Common myeloid progenitor, CD34-positive (primary cell): ENCODE measurements at regions not wholly inside any gene's neighbourhood (a gene's known extent, or its start where the extent isn't known, plus 50 kb on each side); places are given as distances from the start of the nearest gene placed in this dataset.

Source experiments
- CTCF ChIA-PET: fragments of 350-600 bp; sonication (Branson Sonifier 250); formaldehyde crosslinking; loops from one replicate; lab custom pipeline; 2021; ENCODE audit warnings: antibody characterized with exemption; lab: Charles Lee
- POLR2A ChIA-PET: fragments of 350-600 bp; sonication (Branson Sonifier 250); formaldehyde crosslinking; loops from one replicate; lab custom pipeline; 2021; ENCODE audit warnings: antibody characterized with exemption; lab: Charles Lee
- DNase-seq, 3 donors: peaks; one replicate each; pipeline versions ENCODE4 v3.0.0 to v3.0.0-alpha.2; 2013
- H3K27ac ChIP-seq, 2 experiments: 1 replicate in 1 of 2; 2 replicates in 1 of 2; pipeline ENCODE4 v1.7.0; 2013; ENCODE audit warnings: inconsistent platforms in 2 of 2, low read length in 2 of 2, mild to moderate bottlenecking in 2 of 2, low read depth in 1 of 2, moderate library complexity in 1 of 2; ENCODE audit not compliant: severe bottlenecking in 2 of 2, insufficient read depth in 1 of 2, poor library complexity in 1 of 2
- H3K27me3 ChIP-seq, 5 experiments: replicated peaks in 2 of 5; 1 replicate in 3 of 5; 2 replicates in 2 of 5; pipeline versions ENCODE4 v1.6.1 to v1.7.0; 2013; ENCODE audit warnings: low read length in 4 of 5, mild to moderate bottlenecking in 2 of 5, moderate library complexity in 2 of 5, inconsistent platforms in 1 of 5; ENCODE audit not compliant: insufficient read depth in 5 of 5, control insufficient read depth in 4 of 5
- H3K36me3 ChIP-seq, 4 experiments: 1 replicate in 2 of 4; 2 replicates in 2 of 4; pipeline versions ENCODE4 v1.6.1 to v1.7.0; 2013; ENCODE audit warnings: low read length in 3 of 4, control low read depth in 1 of 4, mild to moderate bottlenecking in 1 of 4; ENCODE audit not compliant: control insufficient read depth in 4 of 4, insufficient read depth in 4 of 4
- H3K4me1 ChIP-seq, 4 experiments: 1 replicate in 3 of 4; 2 replicates in 1 of 4; pipeline versions ENCODE4 v1.6.1 to v1.7.1; 2013; ENCODE audit warnings: low read length in 3 of 4, mild to moderate bottlenecking in 3 of 4, control low read depth in 1 of 4, inconsistent platforms in 1 of 4, moderate library complexity in 1 of 4; ENCODE audit not compliant: control insufficient read depth in 4 of 4, insufficient read depth in 4 of 4; ENCODE audit errors: control extremely low read depth in 1 of 4
- H3K4me3 ChIP-seq, 7 experiments: 1 replicate in 4 of 7; 2 replicates in 3 of 7; pipeline versions ENCODE4 v1.5.1 to v1.7.0; 2013; ENCODE audit warnings: mild to moderate bottlenecking in 7 of 7, low read length in 6 of 7, moderate library complexity in 6 of 7, inconsistent platforms in 2 of 7, low read depth in 2 of 7, control low read depth in 1 of 7; ENCODE audit not compliant: insufficient read depth in 4 of 7, control insufficient read depth in 1 of 7; ENCODE audit errors: extremely low read depth in 1 of 7
- H3K9me3 ChIP-seq, 5 experiments: 1 replicate in 4 of 5; 2 replicates in 1 of 5; pipeline versions ENCODE4 v1.6.1 to v1.7.1; 2013; ENCODE audit warnings: low read length in 4 of 5, mild to moderate bottlenecking in 2 of 5, inconsistent platforms in 1 of 5, low read depth in 1 of 5, moderate library complexity in 1 of 5; ENCODE audit not compliant: control insufficient read depth in 4 of 5, insufficient read depth in 2 of 5; ENCODE audit errors: control extremely low read depth in 1 of 5
- WGBS: methylation state at CpG from one replicate; pipeline ENCODE4 v1.1.5; 2013; ENCODE audit not compliant: insufficient coverage; 5-methylcytosine and 5-hydroxymethylcytosine counted together

- 98% methylated on average over 4 of the region's 6 CpGs for WGBS
- no peaks in the 10 kb centered on the region for H3K4me1 ChIP-seq
- ChIA-PET POLR2A (no interaction called here), CTCF (interaction anchor here (0.6 kb wide), 1 partner anchor 357 kb away, joined by 3 read pairs; no protein-coding TSS in a partner anchor)
- no peak overlapping the region for H3K27ac ChIP-seq
- H3K36me3 ChIP-seq, result no peaks in the 10 kb centered on the region
- peaks cover 0 to 7% (median 0%) of the 10 kb centered on the region in 5 experiments for H3K27me3 ChIP-seq
- peaks cover 0 to 4% (median 0%) of the 10 kb centered on the region in 5 experiments for H3K9me3 ChIP-seq
- DNase-seq, result no peak
- H3K4me3 ChIP-seq, result no peak overlapping the region
These were observed 476.0 kb upstream of the MKI67 start for GRCh38 chr10:128602183-128602582.

GRCh38 chr10:128604025-128604424 lies 477.8 kb upstream of the MKI67 start:
- ChIA-PET POLR2A (no interaction called here), CTCF (no interaction called here)
- no peaks in the 10 kb centered on the region for H3K36me3 ChIP-seq
- H3K27me3 ChIP-seq, result peaks cover 0 to 7% (median 0%) of the 10 kb centered on the region in 5 experiments
- 100% methylated on average over 10 of the region's 13 CpGs for WGBS
- no peak overlapping the region for H3K27ac ChIP-seq
- no peak for DNase-seq
- peaks cover 0 to 4% (median 0%) of the 10 kb centered on the region in 5 experiments for H3K9me3 ChIP-seq
- H3K4me1 ChIP-seq, result no peaks in the 10 kb centered on the region
- H3K4me3 ChIP-seq, result no peak overlapping the region

GRCh38 chr10:128605180-128605579 lies 479.0 kb upstream of the MKI67 start:
- Histone ChIP-seq H3K9me3 (peaks cover 0 to 4% (median 0%) of the 10 kb centered on the region in 5 experiments), H3K27ac (no peak overlapping the region), H3K27me3 (peaks cover 0 to 2% (median 0%) of the 10 kb centered on the region in 5 experiments), H3K36me3 (no peaks in the 10 kb centered on the region), H3K4me3 (no peak overlapping the region), H3K4me1 (no peaks in the 10 kb centered on the region)
- WGBS, result no CpG with 5 or more reads among the region's 1 CpG
- CTCF ChIA-PET, result no interaction called here
- DNase-seq, result no peak
- POLR2A ChIA-PET, result no interaction called here

- Histone ChIP-seq H3K4me3 (no peak overlapping the region), H3K9me3 (peaks cover 0 to 4% (median 0%) of the 10 kb centered on the region in 5 experiments), H3K4me1 (no peaks in the 10 kb centered on the region), H3K27ac (no peak overlapping the region), H3K36me3 (no peaks in the 10 kb centered on the region), H3K27me3 (peaks cover 0 to 2% (median 0%) of the 10 kb centered on the region in 5 experiments)
- 92% methylated on average over 2 of the region's 4 CpGs for WGBS
- DNase-seq, result no peak
- ChIA-PET POLR2A (no interaction called here), CTCF (no interaction called here)
These were observed 479.8 kb upstream of the MKI67 start for GRCh38 chr10:128606055-128606454.

- Histone ChIP-seq H3K27me3 (peaks cover 0 to 2% (median 0%) of the 10 kb centered on the region in 5 experiments), H3K4me3 (no peak overlapping the region), H3K27ac (no peak overlapping the region), H3K4me1 (no peaks in the 10 kb centered on the region), H3K9me3 (peaks cover 0 to 2% (median 0%) of the 10 kb centered on the region in 5 experiments), H3K36me3 (no peaks in the 10 kb centered on the region)
- DNase-seq, result no peak
- WGBS, result 79% methylated on average over 2 of the region's 2 CpGs
- ChIA-PET POLR2A (no interaction called here), CTCF (no interaction called here)
These were observed 482.6 kb upstream of the MKI67 start for GRCh38 chr10:128608791-128609190.

- ChIA-PET POLR2A (no interaction called here), CTCF (interaction anchor here (1.2 kb wide), 1 partner anchor 17 kb away, joined by 3 read pairs; no protein-coding TSS in a partner anchor)
- 85% methylated on average over 3 of the region's 4 CpGs for WGBS
- Histone ChIP-seq H3K36me3 (no peaks in the 10 kb centered on the region), H3K4me3 (no peak overlapping the region), H3K4me1 (no peaks in the 10 kb centered on the region), H3K27ac (no peak overlapping the region), H3K9me3 (no peaks in the 10 kb centered on the region), H3K27me3 (peaks cover 0 to 2% (median 0%) of the 10 kb centered on the region in 5 experiments)
- DNase-seq, result no peak
These were observed 483.2 kb upstream of the MKI67 start for GRCh38 chr10:128609460-128609859.

- Histone ChIP-seq H3K4me1 (no peaks in the 10 kb centered on the region), H3K9me3 (no peaks in the 10 kb centered on the region), H3K27ac (no peak overlapping the region), H3K36me3 (no peaks in the 10 kb centered on the region), H3K4me3 (no peak overlapping the region), H3K27me3 (peaks cover 0 to 2% (median 0%) of the 10 kb centered on the region in 5 experiments)
- no peak for DNase-seq
- CTCF ChIA-PET, result interaction anchor here (1.2 kb wide), 1 partner anchor 16 kb away, joined by 3 read pairs; no protein-coding TSS in a partner anchor
- 100% methylated on average over 4 of the region's 4 CpGs for WGBS
- POLR2A ChIA-PET, result no interaction called here
These were observed 483.9 kb upstream of the MKI67 start for GRCh38 chr10:128610113-128610512.
